Stimulated activated naive CD4-positive, alpha-beta T cell (primary cell): ENCODE measurements at regions not wholly inside any gene's neighbourhood (a gene's known extent, or its start where the extent isn't known, plus 50 kb on each side); places are given as distances from the start of the nearest gene placed in this dataset.

ENCODE experiments used
- DNase-seq, 6 experiments: peaks; one replicate each; lab custom pipeline; 2025; lab: John Stamatoyannopoulos, UW

GRCh38 chr6:159099961-159100360, 55.2 kb upstream of the TAGAP start:
- DNase-seq, result no peak

DNA sequence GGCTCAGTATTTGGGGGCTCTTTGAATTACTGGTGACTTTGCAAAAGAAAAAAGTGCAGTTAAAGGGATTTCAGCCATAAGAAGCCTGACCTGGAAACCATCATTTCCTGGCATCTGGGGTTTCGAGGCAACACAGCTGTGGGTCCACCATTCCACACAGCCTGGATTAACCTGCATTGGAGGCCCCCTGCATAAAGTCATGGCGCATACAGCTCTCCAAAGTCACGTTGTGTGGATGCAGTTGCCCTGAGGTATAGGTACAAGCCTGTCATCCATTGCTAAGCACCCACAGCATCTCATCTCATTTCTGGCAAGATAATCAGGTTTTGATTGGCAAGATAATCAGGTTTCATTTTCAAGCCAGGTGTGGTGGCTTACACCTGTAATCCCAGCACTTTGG, 54.5 kb upstream of the TAGAP start:
- peak in 1 of 6 experiments; percentile 7 for DNase-seq

DNA sequence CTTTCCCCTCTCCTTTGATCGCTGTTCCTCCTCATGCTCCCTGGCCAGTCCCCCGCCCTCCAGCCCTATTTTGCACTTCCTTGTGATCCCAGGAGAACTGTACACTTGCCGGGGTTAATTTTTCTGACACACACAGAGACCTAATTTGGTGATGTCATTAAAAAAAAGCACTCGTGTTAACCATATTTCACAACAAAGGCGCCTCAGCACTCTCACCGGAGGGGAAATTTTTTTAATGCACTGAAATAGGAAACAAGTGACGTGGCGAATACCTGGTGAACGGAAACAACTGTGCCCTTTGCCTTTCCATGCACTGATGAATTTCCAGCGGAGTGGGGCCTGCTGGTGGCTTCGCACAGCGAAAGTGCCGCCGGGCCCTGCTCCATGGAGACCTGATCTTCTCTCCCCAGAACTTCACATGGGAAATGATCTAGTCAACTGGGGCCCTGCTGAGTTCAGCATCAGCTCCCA, 53.9 kb upstream of the TAGAP start:
- peak; percentile 59 to 87 (median 76) for DNase-seq

DNA sequence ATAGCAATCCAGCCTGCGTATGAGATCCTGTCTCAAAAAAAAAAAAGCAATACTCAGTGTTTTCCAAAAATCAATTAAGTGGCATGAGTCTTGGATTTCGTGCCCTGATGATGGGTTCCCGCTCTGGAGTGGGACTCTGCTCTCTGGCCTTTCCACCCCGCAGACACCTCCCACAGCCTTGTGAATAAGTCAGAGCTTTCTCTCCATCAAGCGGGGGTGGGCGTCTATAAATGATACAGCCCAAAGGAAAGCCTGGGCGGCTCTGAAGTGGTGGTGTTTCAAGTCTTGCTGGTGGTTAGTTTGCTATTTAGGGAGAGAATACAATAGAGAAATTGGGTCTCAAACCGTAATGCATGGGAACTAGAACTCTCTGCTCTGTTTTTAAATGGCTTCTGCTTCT, 52.5 kb upstream of the TAGAP start:
- DNase-seq, result no peak

DNA sequence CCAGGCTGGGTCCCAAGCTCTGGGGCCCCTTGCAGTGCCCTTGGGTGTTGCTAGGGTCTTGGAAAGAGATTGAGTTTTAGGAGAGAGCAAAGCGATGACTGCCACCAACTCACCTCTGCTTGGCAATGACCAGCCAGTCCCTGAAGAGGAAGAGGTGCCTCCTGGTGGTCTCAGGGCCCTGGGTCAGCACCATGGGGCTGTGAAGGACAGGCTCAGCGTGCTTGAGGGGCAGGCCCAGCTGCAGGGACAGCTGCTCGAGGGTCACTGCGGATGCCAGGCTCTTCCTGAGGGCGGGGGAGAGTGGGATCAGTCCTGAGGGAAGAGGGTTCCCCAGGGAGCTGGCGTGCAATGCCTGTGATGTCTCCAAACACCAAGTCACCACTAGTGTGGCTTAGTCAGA, 50.8 kb upstream of the TAGAP start:
- DNase-seq, result no peak

DNA sequence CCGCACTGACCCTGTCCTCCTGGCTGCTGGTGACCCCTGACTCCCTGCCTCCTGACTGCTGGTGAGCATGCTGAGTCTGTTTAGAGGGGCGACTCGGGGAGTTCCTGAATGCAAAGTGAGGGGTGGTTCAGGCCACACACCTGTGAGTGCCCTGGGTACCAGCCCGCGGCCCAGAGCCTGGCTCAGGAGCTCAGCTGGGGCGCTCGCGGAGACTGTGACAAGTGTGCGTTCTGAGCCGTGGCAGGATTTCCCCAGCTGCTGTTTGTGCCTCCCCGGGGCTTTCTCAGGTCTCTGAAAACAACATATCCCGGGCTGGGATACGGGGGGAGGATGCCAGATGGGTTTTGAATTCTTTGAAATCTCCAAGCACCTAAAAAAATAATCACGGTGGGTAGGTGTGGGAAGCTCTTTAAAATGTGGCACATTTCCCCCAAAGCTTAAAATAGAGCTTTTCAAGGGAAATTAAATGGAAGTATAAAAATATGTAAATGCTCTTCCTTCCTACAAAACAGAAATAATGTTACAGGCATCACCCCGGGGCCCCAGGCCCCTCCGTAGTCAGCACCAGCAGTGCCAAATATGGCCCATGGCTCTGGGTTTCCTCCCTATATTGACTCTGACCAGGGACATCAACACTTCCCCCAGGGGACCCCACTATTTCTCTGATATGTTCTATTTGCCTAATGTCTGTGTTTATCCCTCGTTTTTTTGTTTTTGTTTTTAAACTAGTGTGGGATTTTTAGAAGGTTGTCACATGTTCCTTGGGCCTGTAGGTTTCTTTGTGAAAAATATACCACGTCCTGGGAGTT, 49.9 kb upstream of the TAGAP start:
- DNase-seq, result peak in 5 of 6 experiments; percentile 33 to 59 (median 34)
